ENCODE measurements at regions not wholly inside any gene's neighbourhood (a gene's known extent, or its start where the extent isn't known, plus 50 kb on each side); places are given as distances from the start of the nearest gene placed in this dataset.

- TF ChIP-seq ATF3 (IDR thresholded peaks at IDR 0.05) (no peak), CTCF (IDR thresholded peaks at IDR 0.05; ENCODE audit: low read depth, low read length, missing input control) (no peak), MAX (IDR thresholded peaks at IDR 0.05) (no peak), JUND (IDR thresholded peaks at IDR 0.05) (no peak), SP1 (IDR thresholded peaks at IDR 0.05) (no peak), HNF4G (IDR thresholded peaks at IDR 0.05) (no peak)
Observed at GRCh38 chr1:81706650-81707435, 93.9 kb upstream of the ADGRL2 start.

All from liver (tissue), 3 donors.